GM23338 (cell line): ENCODE measurements at regions not wholly inside any gene's neighbourhood (a gene's known extent, or its start where the extent isn't known, plus 50 kb on each side); places are given as distances from the start of the nearest gene placed in this dataset.

Experiments used
- ATAC-seq: fragments of 200-7000 bp; cut with Tn5 transposase; 3 replicates; pipeline ENCODE4 v1.9.1; 2020
- DNase-seq: peaks from one replicate; pipeline ENCODE4 v3.0.0-alpha.2; 2015; ENCODE audit warnings: low spot score
- H2AFZ ChIP-seq: fragments of 200-600 bp; sonication (generic); 2 replicates; pipeline ENCODE4 v1.8.0; 2016; ENCODE audit warnings: antibody characterized with exemption, mild to moderate bottlenecking, moderate library complexity
- H3F3A ChIP-seq: fragments of 200-600 bp; sonication (generic); replicated peaks from 2 replicates; pipeline ENCODE4 v1.8.0; 2017; ENCODE audit warnings: antibody characterized with exemption, mixed run types, low read depth
- H3K27ac ChIP-seq: fragments of 200-600 bp; sonication (generic); 2 replicates; pipeline ENCODE4 v1.6.1; 2016; ENCODE audit warnings: low read depth
- H3K27me3 ChIP-seq: fragments of 200-600 bp; sonication (generic); 2 replicates; pipeline ENCODE4 v1.8.0; 2016; ENCODE audit warnings: mild to moderate bottlenecking, mixed run types, moderate library complexity; ENCODE audit not compliant: insufficient read depth
- H3K36me3 ChIP-seq: fragments of 200-600 bp; sonication (generic); 2 replicates; pipeline ENCODE4 v1.8.0; 2016; ENCODE audit warnings: mild to moderate bottlenecking; ENCODE audit not compliant: insufficient read depth
- H3K4me1 ChIP-seq: fragments of 200-600 bp; sonication (generic); 2 replicates; pipeline ENCODE4 v1.8.0; 2016; ENCODE audit warnings: mild to moderate bottlenecking, moderate library complexity; ENCODE audit not compliant: insufficient read depth
- H3K4me2 ChIP-seq: fragments of 200-600 bp; sonication (generic); 2 replicates; pipeline ENCODE4 v1.7.1; 2017; ENCODE audit warnings: mixed run types
- H3K4me3 ChIP-seq: fragments of 200-600 bp; sonication (generic); 2 replicates; pipeline ENCODE4 v1.6.1; 2016; ENCODE audit warnings: mixed run types
- H3K79me2 ChIP-seq: fragments of 200-600 bp; sonication (generic); replicated peaks from 2 replicates; pipeline ENCODE4 v1.8.0; 2017; ENCODE audit warnings: mild to moderate bottlenecking; ENCODE audit not compliant: insufficient read depth
- H3K9me2 ChIP-seq: fragments of 200-600 bp; sonication (generic); 2 replicates; pipeline ENCODE4 v1.8.0; 2017; ENCODE audit not compliant: insufficient read depth
- H4K20me1 ChIP-seq: fragments of 200-600 bp; sonication (generic); replicated peaks from 2 replicates; pipeline ENCODE4 v1.8.0; 2017; ENCODE audit warnings: mild to moderate bottlenecking; ENCODE audit not compliant: insufficient read depth
- H3K27ac Mint-ChIP-seq: 2 replicates; pipeline ENCODE4 v1.8.0; 2020; ENCODE audit warnings: inconsistent platforms, mild to moderate bottlenecking, moderate library complexity, mixed read lengths
- H3K27me3 Mint-ChIP-seq: 3 replicates; pipeline ENCODE4 v1.8.0; 2022; ENCODE audit warnings: low read depth, mild to moderate bottlenecking, moderate library complexity, mixed read lengths, inconsistent platforms; ENCODE audit not compliant: insufficient read depth, poor library complexity
- H3K36me3 Mint-ChIP-seq: 3 replicates; pipeline ENCODE4 v1.8.0; 2021; ENCODE audit warnings: low read depth, mild to moderate bottlenecking, inconsistent platforms, moderate library complexity, mixed read lengths
- H3K4me1 Mint-ChIP-seq: 3 replicates; pipeline ENCODE4 v1.8.0; 2020; ENCODE audit warnings: mild to moderate bottlenecking, inconsistent platforms, mixed read lengths
- H3K4me3 Mint-ChIP-seq: 3 replicates; pipeline ENCODE4 v1.8.0; 2021; ENCODE audit warnings: moderate library complexity, mild to moderate bottlenecking, inconsistent platforms, mixed read lengths
- H3K9me3 Mint-ChIP-seq: 3 replicates; pipeline ENCODE4 v1.8.0; 2020; ENCODE audit warnings: moderate library complexity, mild to moderate bottlenecking, inconsistent platforms, mixed read lengths
- CREB1 ChIP-seq: fragments of 250-450 bp; sonication (Bioruptor Pico); IDR thresholded peaks from 2 replicates; pipeline ENCODE4 v1.5.0; 2020; ENCODE audit warnings: low read depth, mild to moderate bottlenecking, moderate library complexity
- CTCF ChIP-seq, 2 experiments: fragments of 200-600 bp in 1 of 2; sonication (generic) in 1 of 2; conservative IDR thresholded peaks; 2 replicates each; pipeline versions ENCODE4 v1.5.1 to v1.6.1; 2016 to 2017; ENCODE audit warnings: antibody characterized with exemption in 2 of 2, low read depth in 2 of 2, mild to moderate bottlenecking in 2 of 2, moderate library complexity in 1 of 2
- POLR2AphosphoS5 ChIP-seq: IDR thresholded peaks from 2 replicates; pipeline ENCODE4 v1.6.1; 2016; ENCODE audit warnings: antibody characterized with exemption, low read depth
- REST ChIP-seq: IDR thresholded peaks from one replicate; pipeline ENCODE4 v1.6.1; 2018; ENCODE audit warnings: antibody characterized with exemption; ENCODE audit not compliant: unreplicated experiment
- STAT1 ChIP-seq: IDR thresholded peaks from one replicate; pipeline ENCODE4 v1.6.1; 2016; ENCODE audit warnings: antibody characterized with exemption; ENCODE audit not compliant: unreplicated experiment
- ZNF114 ChIP-seq: fragments of 250-450 bp; sonication (Bioruptor Pico); IDR thresholded peaks from 2 replicates; pipeline ENCODE4 v1.5.0; 2020; ENCODE audit warnings: mild to moderate bottlenecking, moderate library complexity
- ZNF462 ChIP-seq: fragments of 250-450 bp; sonication (Bioruptor Pico); IDR thresholded peaks from 2 replicates; pipeline ENCODE4 v1.5.0; 2020; ENCODE audit warnings: mild to moderate bottlenecking, moderate library complexity

GRCh38 chr18:64765908-64766307, 617.0 kb upstream of the LINC00305 start:
- Histone ChIP-seq H3F3A (no peaks in the 10 kb centered on the region), H3K4me2 (no peak overlapping the region), H3K27me3 (no peaks in the 10 kb centered on the region), H4K20me1 (no peaks in the 10 kb centered on the region), H3K27ac (no peak overlapping the region), H3K4me3 (no peak overlapping the region), H3K4me1 (no peaks in the 10 kb centered on the region), H3K36me3 (no peaks in the 10 kb centered on the region), H3K9me2 (no peaks in the 10 kb centered on the region), H2AFZ (no peak overlapping the region), H3K79me2 (no peaks in the 10 kb centered on the region)
- H3K36me3 Mint-ChIP-seq, result no peaks in the 10 kb centered on the region
- H3K9me3 Mint-ChIP-seq, result no peaks in the 10 kb centered on the region
- DNase-seq (no peak), ATAC-seq (no peak)
- H3K27me3 Mint-ChIP-seq, result peaks cover 1% of the 10 kb centered on the region
- no peak for TF ChIP-seq CTCF (conservative IDR thresholded peaks at IDR 0.05; ENCODE audit: low read depth in 2 of 2)
- no peak for TF ChIP-seq STAT1
- no peak for TF ChIP-seq CREB1 (CRISPR knock-in tag)
- TF ChIP-seq REST, result no peak
- no peak for TF ChIP-seq POLR2AphosphoS5
- no peak for TF ChIP-seq ZNF114
- TF ChIP-seq ZNF462 (CRISPR knock-in tag), result no peak
- H3K4me3 Mint-ChIP-seq, result no peak overlapping the region
- H3K27ac Mint-ChIP-seq, result no peak overlapping the region
- no peaks in the 10 kb centered on the region for H3K4me1 Mint-ChIP-seq
